ENCODE measurements at regions not wholly inside any gene's neighbourhood (a gene's known extent, or its start where the extent isn't known, plus 50 kb on each side); places are given as distances from the start of the nearest gene placed in this dataset.
"Not testable (repeated sequence)": the region's sequence is repeated elsewhere in the genome, so short reads cannot be mapped to it uniquely, and the experiment has no call there.

DNA sequence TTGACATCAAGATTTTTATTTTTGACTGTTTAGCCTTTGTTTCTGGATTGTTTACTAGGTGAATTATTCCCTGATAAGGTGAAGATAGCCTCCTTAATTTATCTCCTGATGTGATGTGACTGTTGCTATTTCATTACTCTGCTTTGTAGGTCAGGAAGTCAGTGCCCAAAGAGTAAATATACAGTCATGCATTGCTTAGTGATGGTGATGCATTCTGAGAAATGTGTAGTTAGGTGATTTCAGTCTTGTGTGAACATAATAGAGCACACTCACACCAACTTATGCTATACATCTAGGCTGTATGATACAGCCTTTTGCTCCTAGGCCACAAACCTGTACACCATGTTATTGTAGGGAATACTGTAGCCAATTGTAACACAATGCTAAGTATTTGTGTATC is 102.4 kb upstream of the THUMPD2 start:
- ChIA-PET POLR2A (no interaction called here), CTCF (no interaction called here)

DNA sequence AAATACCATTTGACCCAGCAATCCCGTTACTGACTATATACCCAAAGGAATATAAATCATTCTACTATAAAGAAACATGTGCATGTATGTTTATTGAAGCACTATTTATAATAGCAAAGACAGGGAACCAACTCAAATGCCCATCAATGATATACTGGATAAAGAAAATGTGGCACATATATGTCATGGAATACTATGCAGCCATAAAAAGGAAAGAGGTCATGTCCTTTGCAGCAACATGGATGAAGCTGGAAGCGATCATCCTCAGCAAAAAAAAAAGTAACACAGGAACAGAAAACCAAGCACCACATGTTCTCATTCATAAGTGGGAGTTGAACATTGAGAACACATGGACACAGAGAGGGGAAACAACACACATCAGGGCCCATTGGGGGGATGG is 99.9 kb upstream of the THUMPD2 start:
- POLR2A ChIA-PET, CTCF ChIA-PET: not testable (repeated sequence)

- ChIA-PET POLR2A (no interaction called here), CTCF (no interaction called here)
Measured at GRCh38 chr2:39875914-39876267, 96.8 kb upstream of the THUMPD2 start.

GRCh38 chr2:39875182-39875913 is 96.3 kb upstream of the THUMPD2 start:
- ChIA-PET POLR2A (no interaction called here), CTCF (no interaction called here)

- POLR2A ChIA-PET, result no interaction called here
- CTCF ChIA-PET, result no interaction called here
Measured at GRCh38 chr2:39874236-39874635, 95.2 kb upstream of the THUMPD2 start.

GRCh38 chr2:39873586-39873985 is 94.5 kb upstream of the THUMPD2 start:
- POLR2A ChIA-PET, result no interaction called here
- CTCF ChIA-PET, result no interaction called here

DNA sequence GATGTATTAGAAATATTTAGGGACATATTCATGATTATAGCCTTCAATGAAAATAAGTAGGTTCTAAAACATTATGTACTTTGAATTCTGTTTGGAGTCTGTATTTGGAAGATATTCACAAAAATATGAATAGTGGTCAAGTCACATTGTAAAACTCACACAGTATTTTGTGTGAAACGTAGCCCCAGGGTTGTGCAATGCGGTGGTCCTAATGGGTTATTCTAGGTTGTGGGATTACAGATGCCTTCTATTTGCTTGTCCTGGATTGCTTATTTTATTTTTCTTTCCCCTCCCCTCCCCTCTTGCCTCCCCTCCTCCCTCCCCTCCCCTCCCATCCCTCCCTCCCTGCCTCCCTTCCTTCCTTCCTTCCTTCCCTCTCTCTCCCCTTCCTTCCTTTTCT is 93.7 kb upstream of the THUMPD2 start:
- CTCF ChIA-PET, result no interaction called here
- POLR2A ChIA-PET, result no interaction called here

DNA sequence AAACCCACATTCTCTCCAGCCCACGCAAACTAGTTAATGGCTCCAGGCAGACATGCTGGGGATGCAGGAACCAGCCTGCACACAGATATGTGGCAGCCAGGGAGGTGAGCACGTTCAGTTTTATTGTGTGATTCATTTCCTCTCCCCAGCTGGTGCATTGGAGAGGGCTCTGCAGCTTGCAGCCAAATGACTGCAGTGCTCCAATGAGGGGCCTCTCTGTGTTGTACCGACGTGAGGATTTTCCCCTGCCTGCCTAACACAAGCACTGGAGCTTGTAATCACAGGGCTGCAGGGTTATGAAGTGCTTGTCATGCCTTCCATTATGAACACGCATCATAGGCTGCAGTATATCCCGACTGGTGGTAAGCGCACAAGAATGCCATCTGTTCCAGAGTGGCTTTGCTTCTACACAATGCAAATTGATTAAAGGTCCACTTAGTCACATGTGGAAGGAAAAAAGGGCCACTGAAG is 92.3 kb upstream of the THUMPD2 start:
- ChIA-PET POLR2A (no interaction called here), CTCF (no interaction called here)

DNA sequence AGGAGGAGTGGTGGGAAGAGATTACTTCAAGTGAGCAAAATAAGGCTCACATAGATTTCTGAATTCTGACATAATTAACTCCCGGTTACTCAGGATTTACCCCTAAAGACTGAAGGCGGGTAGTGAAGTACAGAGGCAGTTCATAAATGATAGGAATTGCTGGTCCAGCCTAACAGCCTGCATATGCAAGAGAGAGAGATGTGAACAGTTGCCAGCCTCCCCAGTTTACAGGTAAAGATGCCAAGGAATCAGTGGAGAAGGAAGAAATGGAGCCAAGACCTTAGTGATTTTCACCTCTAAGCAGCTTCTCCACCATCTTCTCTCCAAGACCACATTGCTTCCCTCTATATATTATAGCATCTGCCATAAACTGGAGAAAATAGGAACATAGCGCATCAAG is 91.8 kb upstream of the THUMPD2 start:
- CTCF ChIA-PET, result no interaction called here
- POLR2A ChIA-PET, result no interaction called here

DNA sequence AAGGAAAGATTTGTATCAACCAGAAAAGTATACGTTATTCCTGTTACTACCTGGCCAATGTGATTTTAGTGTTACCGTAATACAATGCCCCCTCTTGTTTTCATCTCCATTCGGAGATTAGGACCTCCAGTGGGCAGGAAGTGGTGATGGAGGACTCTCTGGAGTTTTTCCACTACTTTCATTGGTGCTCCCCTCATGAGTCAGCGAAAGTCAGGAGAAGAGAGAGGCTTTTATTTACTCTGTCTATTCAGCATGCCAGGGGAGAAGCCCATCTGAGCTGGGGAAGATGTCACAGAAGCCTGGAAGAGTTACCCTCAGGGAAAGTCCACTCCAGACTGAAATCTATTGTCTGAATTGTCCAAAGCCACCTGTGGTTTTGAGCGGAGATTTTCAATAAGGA is 88.2 kb upstream of the THUMPD2 start:
- POLR2A ChIA-PET, result no interaction called here
- CTCF ChIA-PET, result no interaction called here

GRCh38 chr2:39865751-39866150 is 86.7 kb upstream of the THUMPD2 start:
- CTCF ChIA-PET, result no interaction called here

DNA sequence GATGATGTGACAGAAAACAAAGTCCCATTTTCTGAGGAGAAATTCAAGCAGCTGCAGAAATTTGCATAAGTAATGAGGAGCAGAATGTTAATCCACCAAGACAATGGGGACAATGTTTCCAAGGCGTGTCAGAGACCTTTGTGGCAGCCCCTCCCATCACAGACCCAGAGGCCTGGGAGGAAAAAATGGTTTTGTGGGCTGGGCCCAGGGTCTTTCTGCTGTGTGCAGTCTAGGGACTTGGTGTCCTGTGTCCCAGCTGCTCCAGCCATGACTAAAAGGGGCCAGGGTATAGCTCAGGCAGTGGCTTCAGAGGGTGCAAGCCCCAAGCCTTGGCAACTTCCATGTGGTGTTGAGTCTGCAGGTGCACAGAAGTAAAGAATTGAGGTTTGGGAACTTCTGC is 84.6 kb upstream of the THUMPD2 start:
- CTCF ChIA-PET, POLR2A ChIA-PET: not testable (repeated sequence)

More at GRCh38 chr2:39865751-39866150, 86.7 kb upstream of the THUMPD2 start:
- POLR2A ChIA-PET, result no interaction called here

DNA sequence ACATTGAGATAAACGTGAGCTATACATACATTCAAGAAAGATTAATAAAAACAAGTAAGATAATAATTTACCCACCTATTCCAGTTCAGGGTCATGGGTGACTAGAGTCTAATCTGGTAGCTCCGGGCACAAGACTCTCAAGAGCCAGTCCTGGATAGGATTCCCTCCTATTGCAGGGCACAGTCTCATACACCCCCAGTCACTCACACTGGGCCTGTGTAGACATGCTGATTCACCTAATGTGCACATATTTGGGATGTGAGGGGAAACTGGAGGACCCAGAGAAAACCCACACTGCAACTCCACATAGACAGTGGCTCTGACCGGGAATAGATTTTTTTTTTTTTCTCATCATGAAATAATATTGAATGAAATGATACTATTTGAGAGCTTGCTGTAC is 81.5 kb upstream of the THUMPD2 start:
- ChIA-PET CTCF (interaction anchor here (0.7 kb wide), 1 partner anchor 577 kb away, joined by 3 read pairs; no protein-coding TSS in a partner anchor), POLR2A (no interaction called here)

DNA sequence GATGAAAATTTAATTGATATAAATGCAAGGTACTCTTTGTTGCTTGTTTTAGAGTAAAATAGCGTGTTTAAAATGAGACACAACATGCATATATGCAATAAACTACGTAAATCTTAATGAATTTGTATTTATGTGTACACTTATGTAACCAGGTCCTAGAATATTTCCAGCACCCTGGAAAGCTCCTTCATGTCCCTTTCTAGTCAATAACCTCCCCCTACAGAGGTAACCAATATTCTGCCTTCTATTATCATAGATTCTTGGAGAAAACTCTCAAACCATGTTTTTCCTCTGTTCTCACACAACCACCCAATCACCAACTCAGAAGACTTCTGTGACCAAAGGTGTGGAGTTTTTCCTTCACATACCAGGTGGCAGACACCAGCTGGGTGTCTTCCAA is 79.6 kb upstream of the THUMPD2 start:
- ChIA-PET POLR2A (no interaction called here), CTCF (no interaction called here)

- POLR2A ChIA-PET, result no interaction called here
- CTCF ChIA-PET, result interaction anchor here (0.7 kb wide), 1 partner anchor 214 kb away, joined by 3 read pairs; no protein-coding TSS in a partner anchor
Measured at GRCh38 chr2:39855856-39856255, 76.8 kb upstream of the THUMPD2 start.

DNA sequence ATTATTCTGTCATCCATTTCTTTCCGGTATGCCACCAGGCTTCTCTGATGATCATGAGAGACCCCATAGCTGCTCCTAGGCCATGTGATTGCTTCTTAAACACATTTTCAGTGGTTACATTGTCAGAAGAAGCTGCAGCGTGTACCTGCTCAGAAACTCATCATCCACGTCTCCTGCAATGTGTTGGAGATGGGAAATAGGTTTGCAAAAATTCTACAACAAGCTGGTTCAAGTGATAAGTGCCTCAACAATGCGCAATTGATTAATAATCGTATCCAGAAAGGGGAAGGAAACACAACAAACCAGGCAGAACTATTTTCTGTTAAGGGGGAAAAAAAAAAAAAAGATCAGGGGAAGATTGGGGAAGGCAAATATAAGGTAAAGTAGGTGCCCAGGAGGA is 75.7 kb upstream of the THUMPD2 start:
- POLR2A ChIA-PET, result no interaction called here
- CTCF ChIA-PET, result no interaction called here

GRCh38 chr2:39852831-39853230 is 73.8 kb upstream of the THUMPD2 start:
- POLR2A ChIA-PET, result no interaction called here
- CTCF ChIA-PET, result no interaction called here

GRCh38 chr2:39851651-39852110 is 72.6 kb upstream of the THUMPD2 start:
- ChIA-PET POLR2A (no interaction called here), CTCF (interaction anchor here (1.2 kb wide), 1 partner anchor 15 kb away, joined by 3 read pairs; no protein-coding TSS in a partner anchor)

GRCh38 chr2:39851251-39851650 is 72.2 kb upstream of the THUMPD2 start:
- ChIA-PET CTCF (interaction anchor here (1.2 kb wide), 1 partner anchor 14 kb away, joined by 3 read pairs; no protein-coding TSS in a partner anchor), POLR2A (no interaction called here)

- CTCF ChIA-PET, result no interaction called here
- POLR2A ChIA-PET, result no interaction called here
Measured at GRCh38 chr2:39849982-39850526, 71.0 kb upstream of the THUMPD2 start.

DNA sequence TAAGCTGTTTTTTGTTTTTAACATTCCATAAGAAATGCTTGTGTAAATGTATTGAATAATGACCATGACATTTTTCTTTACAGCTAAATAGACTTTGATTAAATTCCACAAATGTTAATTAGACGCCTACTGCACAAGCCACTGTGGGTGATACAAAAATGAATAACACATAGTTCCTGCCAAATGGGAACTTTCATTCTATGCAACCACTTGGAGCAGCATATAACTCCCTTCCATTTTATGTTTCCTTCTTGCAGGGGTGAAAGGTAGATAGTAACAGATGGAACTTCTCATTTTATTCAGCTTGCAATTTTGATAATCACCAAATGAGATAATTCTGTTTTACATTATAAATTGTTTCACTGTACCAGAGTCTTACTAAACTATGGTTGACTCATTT is 70.0 kb upstream of the THUMPD2 start:
- POLR2A ChIA-PET, result no interaction called here
- CTCF ChIA-PET, result no interaction called here
